Left kidney (tissue), 1 donor: ENCODE measurements at regions not wholly inside any gene's neighbourhood (a gene's known extent, or its start where the extent isn't known, plus 50 kb on each side); places are given as distances from the start of the nearest gene placed in this dataset.
"Not testable (repeated sequence)": the region's sequence is repeated elsewhere in the genome, so short reads cannot be mapped to it uniquely, and the experiment has no call there.

Experiments
- DNase-seq: peaks from one replicate; pipeline ENCODE4 v3.0.0-alpha.2; 2013

GRCh38 chr1:230487773-230488428 lies 61.8 kb upstream of the PGBD5 start:
- DNase-seq, result no peak

GRCh38 chr1:230476622-230477003 lies 50.5 kb upstream of the PGBD5 start:
- no peak for DNase-seq

GRCh38 chr1:230475856-230476621 lies 49.9 kb upstream of the PGBD5 start:
- not testable (repeated sequence) for DNase-seq
